ENCODE measurements at regions not wholly inside any gene's neighbourhood (a gene's known extent, or its start where the extent isn't known, plus 50 kb on each side); places are given as distances from the start of the nearest gene placed in this dataset.

GRCh38 chr7:21238400-21239116, 189.3 kb upstream of the SP4 start:
- DNase-seq, result no peak

GRCh38 chr7:21243265-21243664, 184.6 kb upstream of the SP4 start:
- DNase-seq, result no peak

- DNase-seq, result no peak
Observed at GRCh38 chr7:21251151-21251800, 176.6 kb upstream of the SP4 start.

GRCh38 chr7:21253740-21254687, 173.9 kb upstream of the SP4 start:
- DNase-seq, result peak; percentile 39

- peak; percentile 32 for DNase-seq
Observed at GRCh38 chr7:21256310-21256877, 171.5 kb upstream of the SP4 start.

GRCh38 chr7:21260939-21261338, 166.9 kb upstream of the SP4 start:
- no peak for DNase-seq

- peak; percentile 13 for DNase-seq
Observed at GRCh38 chr7:21261627-21262594, 166.0 kb upstream of the SP4 start.

- DNase-seq, result no peak
Observed at GRCh38 chr7:21269021-21269420, 158.9 kb upstream of the SP4 start.

GRCh38 chr7:21276471-21277035, 151.3 kb upstream of the SP4 start:
- DNase-seq, result no peak

GRCh38 chr7:21278944-21279343, 148.9 kb upstream of the SP4 start:
- no peak for DNase-seq

- DNase-seq, result no peak
Observed at GRCh38 chr7:21281193-21281592, 146.7 kb upstream of the SP4 start.

GRCh38 chr7:21293771-21294170, 134.1 kb upstream of the SP4 start:
- no peak for DNase-seq

GRCh38 chr7:21299766-21300165, 128.1 kb upstream of the SP4 start:
- no peak for DNase-seq

- no peak for DNase-seq
Observed at GRCh38 chr7:21300692-21301091, 127.2 kb upstream of the SP4 start.

GRCh38 chr7:21304808-21305375, 123.0 kb upstream of the SP4 start:
- DNase-seq, result no peak

- no peak for DNase-seq
Observed at GRCh38 chr7:21305455-21306235, 122.2 kb upstream of the SP4 start.

GRCh38 chr7:21314954-21315353, 112.9 kb upstream of the SP4 start:
- DNase-seq, result no peak

- no peak for DNase-seq
Observed at GRCh38 chr7:21317966-21318915, 109.6 kb upstream of the SP4 start.

- no peak for DNase-seq
Observed at GRCh38 chr7:21318916-21319270, 109.0 kb upstream of the SP4 start.

Data from fibroblast of skin of back (primary cell).